Spleen (tissue), 7 donors: ENCODE measurements at regions not wholly inside any gene's neighbourhood (a gene's known extent, or its start where the extent isn't known, plus 50 kb on each side); places are given as distances from the start of the nearest gene placed in this dataset.

ENCODE experiments used
- POLR2A ChIP-seq, 3 donors: fragments of 450-650 bp; IDR thresholded peaks; one replicate each; pipeline ENCODE4 v1.5.1; 2017; ENCODE audit warnings: antibody characterized with exemption in 3 of 3, mild to moderate bottlenecking in 1 of 3
- POLR2AphosphoS5 ChIP-seq, 3 donors: sonication (generic); formaldehyde crosslinking; IDR thresholded peaks; one replicate each; pipeline ENCODE4 v1.5.1; 2017; ENCODE audit warnings: antibody characterized with exemption in 3 of 3
- TF ChIP-seq, protein P1 (sequence below), 11 experiments: fragments of 200-600 bp in 7 of 11; fragments of 450-650 bp in 4 of 11; sonication (generic) in 4 of 11; IDR thresholded peaks in 8 of 11; conservative IDR thresholded peaks in 3 of 11; 1 replicate in 7 of 11; 2 replicates in 4 of 11; pipeline versions ENCODE4 v1.4.0 to v1.8.0; 2016 to 2021; ENCODE audit warnings: antibody characterized with exemption in 11 of 11, inconsistent platforms in 4 of 11, mild to moderate bottlenecking in 1 of 11
- donor health status: DM: no; HTN: no; CAD: no; lungs with moderate emphysema.
- donor health status: DM: no; HTN: no; CAD: no.
- donor health status: DM: no; HTN: no; CAD: no.

DNA sequence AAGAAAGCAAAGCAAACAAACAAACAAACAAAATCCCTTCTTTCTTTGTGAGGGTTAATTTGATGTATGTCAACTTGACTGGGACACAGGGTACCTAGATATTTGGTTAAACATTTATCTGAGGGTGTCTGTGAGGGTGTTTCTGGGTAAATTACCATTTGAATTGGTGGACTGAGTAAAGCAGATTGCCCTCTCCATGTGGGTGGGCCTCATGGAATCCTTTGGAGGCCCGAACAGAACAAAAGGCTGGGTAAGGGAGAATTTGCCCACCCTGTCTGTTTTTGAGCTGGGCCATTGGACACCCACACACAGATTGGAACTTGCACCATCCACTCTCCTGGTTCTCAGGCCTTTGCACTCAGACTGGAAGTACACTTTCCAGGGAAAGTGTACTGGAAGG is 628.8 kb upstream of the CITED2 start:
- TF ChIP-seq, protein P1, sequence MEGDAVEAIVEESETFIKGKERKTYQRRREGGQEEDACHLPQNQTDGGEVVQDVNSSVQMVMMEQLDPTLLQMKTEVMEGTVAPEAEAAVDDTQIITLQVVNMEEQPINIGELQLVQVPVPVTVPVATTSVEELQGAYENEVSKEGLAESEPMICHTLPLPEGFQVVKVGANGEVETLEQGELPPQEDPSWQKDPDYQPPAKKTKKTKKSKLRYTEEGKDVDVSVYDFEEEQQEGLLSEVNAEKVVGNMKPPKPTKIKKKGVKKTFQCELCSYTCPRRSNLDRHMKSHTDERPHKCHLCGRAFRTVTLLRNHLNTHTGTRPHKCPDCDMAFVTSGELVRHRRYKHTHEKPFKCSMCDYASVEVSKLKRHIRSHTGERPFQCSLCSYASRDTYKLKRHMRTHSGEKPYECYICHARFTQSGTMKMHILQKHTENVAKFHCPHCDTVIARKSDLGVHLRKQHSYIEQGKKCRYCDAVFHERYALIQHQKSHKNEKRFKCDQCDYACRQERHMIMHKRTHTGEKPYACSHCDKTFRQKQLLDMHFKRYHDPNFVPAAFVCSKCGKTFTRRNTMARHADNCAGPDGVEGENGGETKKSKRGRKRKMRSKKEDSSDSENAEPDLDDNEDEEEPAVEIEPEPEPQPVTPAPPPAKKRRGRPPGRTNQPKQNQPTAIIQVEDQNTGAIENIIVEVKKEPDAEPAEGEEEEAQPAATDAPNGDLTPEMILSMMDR (IDR thresholded peaks at IDR 0.05 in 8 of 11, conservative IDR thresholded peaks at IDR 0.05 in 3 of 11), result no peak
- TF ChIP-seq POLR2A (IDR thresholded peaks at IDR 0.05) (no peak), POLR2AphosphoS5 (IDR thresholded peaks at IDR 0.05) (no peak)
